GM12873 (cell line): ENCODE measurements at regions not wholly inside any gene's neighbourhood (a gene's known extent, or its start where the extent isn't known, plus 50 kb on each side); places are given as distances from the start of the nearest gene placed in this dataset.

Experiments
- CTCF ChIP-seq: IDR thresholded peaks from 2 replicates; pipeline ENCODE4 v1.5.1; 2012; ENCODE audit warnings: low read depth, mild to moderate bottlenecking, moderate library complexity, low read length, control low read depth; ENCODE audit not compliant: insufficient read depth; ENCODE audit errors: missing control alignments

GRCh38 chr4:18934197-18934596, 912.6 kb upstream of the LCORL start:
- TF ChIP-seq CTCF = no peak

- TF ChIP-seq CTCF = no peak
Measured at GRCh38 chr4:18932730-18933339, 911.3 kb upstream of the LCORL start.

GRCh38 chr4:18931643-18932377, 910.3 kb upstream of the LCORL start:
- TF ChIP-seq CTCF = no peak

- no peak for TF ChIP-seq CTCF
Measured at GRCh38 chr4:18930487-18930886, 908.9 kb upstream of the LCORL start.

GRCh38 chr4:18923496-18924161, 902.1 kb upstream of the LCORL start:
- no peak for TF ChIP-seq CTCF

GRCh38 chr4:18917689-18918088, 896.1 kb upstream of the LCORL start:
- TF ChIP-seq CTCF = no peak

GRCh38 chr4:18914182-18914581, 892.6 kb upstream of the LCORL start:
- no peak for TF ChIP-seq CTCF
